ENCODE measurements at regions not wholly inside any gene's neighbourhood (a gene's known extent, or its start where the extent isn't known, plus 50 kb on each side); places are given as distances from the start of the nearest gene placed in this dataset.

DNA sequence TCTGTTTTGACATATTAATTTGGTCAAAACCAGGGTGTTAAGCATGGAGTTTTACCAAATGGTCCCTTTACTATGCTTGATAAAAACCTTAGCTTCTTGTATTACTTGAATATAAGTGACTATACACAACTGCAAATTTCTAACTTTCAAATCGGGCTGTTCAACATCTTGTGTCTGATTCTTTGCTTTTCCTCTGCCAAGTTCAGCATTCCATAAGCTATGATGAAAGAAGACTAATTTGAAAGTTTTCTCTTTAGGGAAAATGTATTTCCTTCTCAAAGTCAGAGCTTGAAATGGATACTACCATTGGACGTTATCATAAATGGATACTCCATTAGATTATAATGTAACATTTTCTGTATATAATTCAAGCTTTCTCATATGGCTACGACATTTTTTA, 792.9 kb downstream of the EFNA5 start:
- DNase-seq (ENCODE audit: low spot score): no peak

DNA sequence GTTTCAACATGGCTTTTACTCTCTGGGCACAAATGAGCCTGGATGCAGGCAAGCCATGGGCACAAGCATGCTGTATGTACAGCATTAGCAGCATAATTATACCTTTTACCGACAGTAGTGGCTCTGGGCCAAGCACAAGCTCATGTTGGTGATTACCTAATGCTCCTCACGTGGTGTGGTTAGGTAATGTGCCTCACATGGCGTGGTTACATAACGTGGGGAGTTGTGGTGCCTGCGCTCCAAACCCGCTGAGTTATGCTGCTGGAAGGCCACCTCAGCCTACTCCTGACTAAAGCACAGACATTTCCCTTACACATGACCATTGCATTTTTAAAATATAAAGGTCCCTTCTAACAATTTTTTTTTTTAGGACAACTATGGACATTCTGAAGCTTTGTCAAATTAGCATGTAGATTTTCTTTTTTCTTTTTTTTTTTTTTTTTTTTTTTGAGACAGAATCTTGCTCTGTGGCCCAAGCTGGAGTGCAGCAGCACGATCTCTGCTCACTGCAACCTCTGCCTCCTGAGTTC, 794.0 kb downstream of the EFNA5 start:
- DNase-seq (ENCODE audit: low spot score): no peak

DNA sequence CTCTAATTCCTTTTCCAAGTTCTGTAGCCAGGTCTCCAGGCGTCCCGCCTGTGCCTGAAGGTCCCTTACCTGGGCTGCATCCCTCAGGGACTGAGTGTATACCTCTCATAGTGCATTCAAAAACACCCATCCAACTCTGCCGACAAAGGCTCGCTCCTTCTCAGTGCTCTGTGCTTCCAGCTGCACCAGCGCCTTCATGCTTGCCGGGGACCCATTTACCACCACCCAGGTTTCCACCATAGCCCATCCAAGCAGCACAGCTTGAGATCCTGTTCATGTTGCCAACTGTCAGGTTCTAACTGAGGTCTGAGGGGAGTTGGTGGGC, 794.5 kb downstream of the EFNA5 start:
- DNase-seq (ENCODE audit: low spot score): no peak

DNA sequence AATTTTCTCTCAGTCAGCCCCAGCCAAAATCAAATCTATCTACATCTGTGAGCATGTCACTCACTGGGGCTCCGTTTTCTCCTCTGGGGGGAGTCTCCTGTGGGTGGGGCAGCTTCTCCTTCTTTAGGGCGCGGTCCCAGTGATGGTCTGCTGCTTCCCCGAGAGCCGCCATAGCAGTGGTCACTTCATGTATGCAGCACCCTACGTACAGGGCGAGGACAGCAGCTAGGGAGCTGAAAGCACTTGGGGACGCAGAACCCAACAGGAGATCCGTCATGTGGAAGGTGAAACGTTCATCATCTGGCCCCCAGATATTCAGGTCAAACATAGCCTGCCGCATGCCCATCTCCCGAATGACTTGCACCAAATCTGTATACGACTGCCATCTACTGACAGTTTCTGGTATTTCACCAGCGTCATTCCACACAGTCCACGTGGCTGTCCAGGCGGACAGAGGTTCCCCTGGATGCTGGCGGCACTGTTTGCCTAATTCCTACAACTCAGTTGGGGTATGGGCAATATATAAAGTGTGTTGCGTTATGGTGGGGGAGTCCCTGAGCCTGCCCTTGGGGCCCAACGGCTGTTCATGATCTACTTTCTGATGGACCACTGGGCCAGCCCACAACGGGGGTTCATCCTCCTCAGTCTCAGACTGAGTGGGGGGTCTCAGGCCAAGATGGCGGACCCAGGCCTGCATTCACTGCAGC, 795.0 kb downstream of the EFNA5 start:
- no peak for DNase-seq (ENCODE audit: low spot score)

DNA sequence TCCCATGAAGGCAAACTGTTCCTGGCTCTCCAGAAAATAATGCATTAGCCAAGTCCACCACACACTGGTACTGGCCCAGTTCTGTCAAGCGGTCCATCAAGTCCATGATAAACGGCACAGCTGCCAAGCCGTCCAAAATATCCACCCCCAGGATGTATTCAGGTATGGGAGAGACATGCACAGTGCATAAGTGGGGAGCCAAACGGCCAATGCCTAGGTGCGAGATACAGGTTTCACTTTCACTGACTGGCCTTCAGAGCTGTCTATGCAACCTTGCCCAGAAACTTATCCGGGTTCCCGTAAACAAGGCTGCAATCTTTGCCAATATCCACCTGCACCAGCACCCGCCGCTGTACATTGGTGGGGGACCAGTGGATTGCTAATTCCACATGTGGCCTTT, 795.8 kb downstream of the EFNA5 start:
- DNase-seq (ENCODE audit: low spot score): no peak

DNA sequence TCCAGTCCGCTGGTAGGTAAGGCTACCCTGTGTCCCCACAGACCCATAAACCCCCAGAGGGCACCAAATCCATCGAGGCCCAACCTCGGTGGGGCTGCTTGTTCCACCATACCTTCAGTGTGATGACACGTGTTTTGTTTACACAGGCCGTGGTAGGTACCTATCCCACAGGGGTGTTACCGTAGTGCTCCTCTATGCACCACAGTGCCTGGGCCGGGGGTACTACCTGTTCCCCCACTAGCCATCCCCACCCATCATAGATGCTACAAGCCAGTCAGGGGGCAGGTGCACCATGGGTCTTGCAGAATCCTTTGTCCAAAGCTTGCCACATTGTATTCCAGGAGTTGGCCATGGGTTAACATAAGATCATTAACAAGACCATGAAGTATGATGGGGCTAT, 796.2 kb downstream of the EFNA5 start:
- DNase-seq (ENCODE audit: low spot score): no peak

DNA sequence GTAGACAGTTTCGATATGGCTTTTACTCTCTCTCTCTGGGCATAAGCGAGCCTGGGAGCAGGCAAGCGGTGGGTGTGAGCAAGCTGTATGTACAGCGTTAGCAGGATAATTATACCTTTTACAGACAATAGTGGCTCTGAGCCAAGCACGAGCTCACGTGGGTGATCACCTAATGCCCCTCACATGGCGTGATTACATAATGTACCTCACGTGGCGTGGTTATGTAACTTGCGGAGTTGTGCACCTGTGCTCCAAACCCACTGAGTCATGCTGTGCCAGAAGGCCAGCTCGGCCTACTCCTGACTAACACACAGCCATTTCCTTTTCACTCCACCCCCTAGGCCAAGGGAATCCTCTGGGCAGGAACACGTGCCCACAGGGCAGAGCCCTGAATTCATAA, 797.2 kb downstream of the EFNA5 start:
- DNase-seq (ENCODE audit: low spot score): no peak

DNA sequence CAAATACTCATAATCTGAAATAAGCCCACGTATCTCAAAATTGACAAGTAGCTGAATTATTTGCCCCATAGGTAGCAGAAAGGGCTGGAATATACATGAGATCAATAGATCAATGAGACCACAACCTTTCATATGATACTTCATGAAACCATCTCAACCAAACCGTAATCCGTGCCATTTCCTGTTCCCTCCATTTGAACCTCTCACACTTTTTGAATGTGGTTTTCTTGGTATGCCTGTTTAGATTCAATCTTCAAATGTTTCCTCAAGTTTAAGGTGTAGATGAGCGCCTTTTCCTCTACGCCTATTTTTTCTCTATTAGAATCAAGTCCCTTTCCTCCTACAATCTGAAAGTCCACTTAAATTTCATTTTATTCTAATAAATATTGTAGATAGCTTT, 805.5 kb downstream of the EFNA5 start:
- no peak for DNase-seq (ENCODE audit: low spot score)

DNA sequence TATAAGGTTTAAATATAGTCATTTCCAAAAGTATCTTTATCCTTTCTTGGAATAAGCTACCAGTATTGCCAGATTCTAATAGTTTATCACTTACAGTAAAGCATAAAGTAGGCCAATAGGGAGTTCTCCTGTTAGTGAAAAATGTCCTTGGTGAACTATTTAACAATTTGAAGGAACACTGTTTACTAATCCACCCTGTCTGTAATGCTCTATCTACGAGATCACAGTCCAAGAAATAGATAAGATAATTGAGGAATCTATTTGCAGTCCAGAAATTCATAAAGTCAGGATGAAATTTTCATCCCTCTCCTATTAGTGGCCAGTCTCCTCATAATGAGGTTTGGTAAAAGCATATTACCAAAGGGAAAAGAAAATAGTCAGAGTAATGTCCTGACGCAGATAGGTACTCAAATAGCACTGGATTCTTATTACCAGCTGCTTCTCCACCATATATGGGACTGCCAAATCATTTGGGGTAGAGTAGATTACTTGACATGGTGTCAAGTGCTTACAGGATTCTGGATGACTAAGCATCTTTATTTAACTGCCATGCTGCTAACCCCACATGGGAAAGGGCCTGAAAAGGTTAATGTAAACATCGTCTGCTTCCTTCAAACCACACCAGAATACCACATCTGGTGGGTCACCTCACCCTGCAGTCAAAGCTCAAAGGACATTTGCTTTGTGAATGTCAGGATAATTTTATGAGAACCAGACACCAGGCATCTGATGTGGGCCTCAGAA, 808.1 kb downstream of the EFNA5 start:
- DNase-seq (ENCODE audit: low spot score): no peak

DNA sequence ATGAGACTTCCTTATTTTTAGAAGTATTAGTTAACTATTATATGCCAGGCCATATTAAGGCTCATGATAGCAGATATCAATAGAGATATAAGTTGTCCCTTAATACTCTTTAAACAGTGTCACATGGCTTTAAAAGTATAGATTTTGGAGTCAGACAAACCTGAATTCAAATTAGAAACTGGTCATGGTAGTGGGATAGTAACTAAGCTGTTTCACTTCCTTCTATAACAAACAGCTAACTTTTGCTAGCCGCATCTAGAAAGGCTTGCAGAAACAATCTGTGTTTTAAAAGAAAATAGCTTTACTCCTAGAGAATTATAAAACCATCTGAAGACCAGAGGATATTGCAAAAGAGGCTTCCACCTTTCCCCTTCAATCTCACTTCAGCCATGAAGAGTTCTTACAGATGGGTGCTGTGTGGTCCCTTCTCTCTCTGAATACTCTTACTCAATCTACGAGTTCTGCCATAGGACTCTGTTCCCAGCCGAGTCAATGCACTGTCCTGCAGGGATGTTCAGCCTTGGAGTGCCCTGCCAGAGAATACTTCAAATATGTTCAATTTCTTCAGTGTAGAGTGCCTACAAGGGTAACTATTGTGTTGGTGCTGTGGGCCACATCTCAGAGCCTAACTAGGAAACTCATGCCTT, 810.2 kb downstream of the EFNA5 start:
- DNase-seq (ENCODE audit: low spot score): no peak

DNA sequence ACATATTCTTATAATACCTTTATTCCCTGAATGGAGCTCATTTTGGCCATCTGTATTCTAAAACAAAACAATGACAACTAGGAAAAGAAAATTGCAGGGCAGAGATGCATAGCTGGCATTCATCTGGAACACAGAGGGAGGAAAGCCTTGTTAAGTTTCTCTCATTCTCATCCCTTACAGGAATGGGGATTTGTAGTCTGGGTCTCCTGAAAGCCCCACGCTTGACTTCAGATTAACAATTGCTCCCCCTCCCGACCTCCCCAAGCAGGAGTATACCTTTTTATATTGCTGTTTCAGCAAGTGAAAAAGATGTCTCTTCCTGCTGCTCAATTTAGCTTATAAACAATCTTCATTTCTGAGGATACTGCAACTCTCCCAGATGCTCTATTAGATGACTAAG, 812.1 kb downstream of the EFNA5 start:
- DNase-seq (ENCODE audit: low spot score): no peak

DNA sequence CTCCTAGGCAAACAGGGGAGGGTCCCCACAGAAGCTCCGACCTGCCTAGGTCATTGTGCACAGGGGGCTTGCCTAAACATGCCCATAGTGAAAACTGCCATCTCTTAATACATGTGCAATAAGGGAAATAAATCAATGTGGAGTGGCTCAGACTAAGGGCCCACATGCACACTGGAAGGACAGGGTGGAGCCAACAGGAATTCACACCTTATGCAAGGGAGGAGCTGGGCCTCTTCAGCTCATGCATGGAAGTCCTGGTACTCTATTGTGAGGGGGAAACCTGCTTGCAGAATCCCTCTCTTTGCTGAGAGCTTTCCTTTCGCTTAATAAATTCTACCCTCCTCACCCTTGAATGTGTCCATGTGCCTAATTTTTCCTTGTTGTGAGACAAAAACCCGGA, 815.8 kb downstream of the EFNA5 start:
- DNase-seq (ENCODE audit: low spot score): no peak

DNA sequence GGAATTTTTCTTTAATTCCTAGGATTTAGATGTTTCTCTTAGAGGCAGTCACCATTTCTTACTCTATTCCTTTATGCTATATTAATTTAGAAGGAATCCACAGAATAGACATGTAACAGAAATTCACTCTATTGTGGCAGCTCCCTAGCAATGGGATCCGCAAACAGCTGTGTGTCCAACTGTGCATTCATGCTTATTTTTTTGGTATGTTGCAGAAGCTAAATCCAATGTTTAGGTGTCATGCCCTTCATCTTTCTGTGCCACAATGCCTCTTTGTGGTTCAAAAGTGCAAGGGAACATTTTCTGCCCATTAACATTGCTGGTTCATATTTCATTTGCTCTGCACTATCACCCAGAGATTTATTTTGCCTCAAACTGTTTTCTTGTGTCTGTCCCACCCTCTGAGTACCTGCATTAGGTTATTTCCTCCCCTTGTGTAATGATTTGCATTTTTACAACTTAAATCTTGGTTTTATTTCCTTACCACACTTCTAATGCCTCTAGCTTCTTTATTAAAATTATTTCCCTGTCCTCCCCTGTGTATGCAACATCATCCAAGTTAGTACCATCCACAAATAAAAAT, 816.5 kb downstream of the EFNA5 start:
- DNase-seq (ENCODE audit: low spot score): no peak

DNA sequence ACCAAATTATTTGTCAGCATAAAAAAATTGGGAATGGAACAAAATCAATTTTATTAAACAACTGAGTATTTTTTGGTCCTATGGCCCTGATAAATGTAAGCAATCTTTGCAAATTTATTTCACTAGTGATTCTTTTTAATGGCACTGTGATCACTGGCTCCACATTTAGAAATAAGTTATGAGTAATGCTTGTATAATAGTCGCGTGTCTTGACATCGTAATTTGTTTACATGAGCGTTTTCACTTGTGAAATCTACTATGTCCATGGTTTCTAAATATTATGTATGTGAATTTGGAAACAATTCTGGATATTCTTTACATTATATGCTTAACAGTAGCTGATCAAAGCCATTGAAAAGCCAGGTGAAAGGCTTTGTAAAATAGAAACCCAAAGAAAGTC, 817.5 kb downstream of the EFNA5 start:
- no peak for DNase-seq (ENCODE audit: low spot score)

DNA sequence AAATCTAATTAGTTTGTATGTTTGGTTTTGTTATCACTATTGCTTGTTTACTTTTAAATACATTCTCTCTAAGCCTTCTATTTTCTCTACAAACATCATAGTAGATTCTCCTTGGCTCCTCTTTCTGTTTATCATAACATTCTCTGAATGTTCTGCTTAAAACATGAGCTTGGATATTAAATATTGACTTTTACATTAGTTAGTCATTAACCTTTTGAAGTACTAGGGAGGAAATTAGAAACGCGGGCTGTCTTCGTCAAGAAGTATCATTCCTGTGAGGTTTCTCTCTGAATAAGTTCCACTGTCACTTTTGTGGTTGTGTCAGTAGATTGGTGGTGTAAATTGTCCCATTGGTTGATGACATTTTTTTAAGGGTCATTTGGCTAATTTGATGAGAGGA, 821.5 kb downstream of the EFNA5 start:
- no peak for DNase-seq (ENCODE audit: low spot score)

DNA sequence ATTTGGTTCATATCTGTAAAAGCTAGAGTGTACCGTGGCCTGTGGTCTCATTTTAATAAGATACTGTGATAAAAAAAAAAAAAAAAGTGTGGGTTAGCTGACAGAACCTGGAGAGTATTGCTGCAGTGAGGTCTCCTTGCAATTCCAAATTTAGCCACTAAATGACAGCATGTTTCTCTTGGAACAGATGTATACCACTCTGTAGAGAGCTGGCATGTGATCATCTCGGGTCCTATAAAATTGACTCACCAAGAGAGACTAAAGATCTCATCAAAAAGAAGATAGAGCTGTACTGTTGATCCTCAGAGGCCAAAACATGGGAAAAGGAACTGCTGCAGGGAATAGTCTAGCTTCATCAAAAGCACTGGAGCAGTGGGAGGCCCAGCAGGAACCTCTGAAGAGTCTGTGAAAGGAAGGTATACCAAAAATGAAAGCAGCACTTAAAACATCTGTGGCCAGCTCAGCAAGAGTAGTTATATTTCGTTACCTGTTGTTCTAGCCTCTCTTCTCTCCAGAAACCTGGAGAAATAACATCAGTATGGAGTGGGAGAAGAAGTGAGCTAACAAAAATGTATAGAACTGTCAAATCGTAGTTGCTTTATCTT, 826.8 kb downstream of the EFNA5 start:
- DNase-seq (ENCODE audit: low spot score): no peak

DNA sequence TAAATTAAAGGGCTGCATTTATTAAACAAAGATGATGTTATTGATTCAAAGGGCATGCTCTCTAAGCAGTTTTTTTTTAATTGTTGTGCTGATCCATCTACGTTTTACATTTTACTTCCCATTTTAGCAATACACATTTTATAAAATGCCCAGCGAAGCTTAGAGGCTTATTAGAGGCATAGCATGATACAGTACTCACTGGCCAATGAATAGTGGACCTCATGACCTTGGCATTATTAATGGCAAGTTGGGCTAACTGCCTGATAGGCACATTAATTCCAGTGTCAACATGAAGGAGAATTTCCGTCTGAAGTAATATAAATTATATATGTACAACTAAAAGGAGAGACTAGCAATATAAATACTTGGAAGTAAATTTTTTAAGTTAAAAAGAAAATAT, 837.2 kb downstream of the EFNA5 start:
- DNase-seq (ENCODE audit: low spot score): no peak

DNA sequence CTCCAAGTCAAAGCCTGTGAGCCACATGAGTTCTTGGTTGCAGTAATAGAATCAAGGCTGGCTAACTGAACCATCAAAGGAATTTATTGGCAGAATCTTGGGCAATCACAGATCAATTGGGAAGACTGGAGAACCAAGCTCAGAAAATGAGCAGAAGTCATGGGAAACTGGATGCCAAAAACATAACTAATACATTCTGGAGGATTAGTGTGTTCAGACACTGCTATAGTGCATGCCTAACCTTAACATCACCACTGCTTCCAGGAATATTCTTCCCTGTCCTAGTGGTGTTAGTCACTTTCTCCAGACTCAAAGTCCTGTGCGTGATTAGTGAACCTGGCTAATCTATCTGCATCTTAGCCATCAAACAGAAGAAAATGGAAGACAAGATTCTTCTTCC, 843.7 kb downstream of the EFNA5 start:
- no peak for DNase-seq (ENCODE audit: low spot score)

DNA sequence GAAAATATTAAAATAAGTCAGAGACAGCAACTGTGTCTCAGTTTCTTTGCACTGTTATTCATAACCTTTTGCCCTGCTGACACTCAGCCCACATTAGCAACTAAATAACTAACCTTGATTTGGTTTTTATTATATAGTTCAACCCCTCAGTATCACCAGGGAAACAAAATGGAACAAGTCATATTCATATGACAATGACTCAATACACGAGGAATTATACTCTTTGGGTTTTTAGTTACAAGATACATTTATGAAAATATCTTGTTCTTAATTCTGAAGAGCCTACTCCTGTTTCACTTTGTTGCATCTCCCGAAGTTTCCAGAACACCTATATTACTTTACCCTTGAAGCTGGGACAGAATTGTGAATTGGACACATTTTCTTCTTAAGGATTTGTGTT, 845.4 kb downstream of the EFNA5 start:
- no peak for DNase-seq (ENCODE audit: low spot score)

DNA sequence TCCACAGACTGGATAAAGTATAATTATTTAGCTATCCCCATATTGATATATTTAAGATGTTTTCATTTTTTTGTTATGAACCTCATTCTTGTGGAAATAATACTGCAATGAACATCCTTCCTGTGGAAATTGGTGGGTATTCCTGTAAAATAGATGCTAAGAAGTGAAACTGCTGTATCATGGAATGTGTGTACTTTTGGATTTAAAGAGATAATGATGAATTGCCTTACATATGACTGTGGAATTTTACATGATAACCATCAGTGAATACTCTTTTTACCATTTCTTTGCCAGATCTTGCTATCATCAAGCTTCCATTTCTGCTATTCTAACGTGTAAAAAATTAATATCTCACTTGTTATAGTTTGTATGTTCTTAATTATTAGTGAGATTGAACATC, 847.9 kb downstream of the EFNA5 start:
- DNase-seq (ENCODE audit: low spot score): no peak

DNA sequence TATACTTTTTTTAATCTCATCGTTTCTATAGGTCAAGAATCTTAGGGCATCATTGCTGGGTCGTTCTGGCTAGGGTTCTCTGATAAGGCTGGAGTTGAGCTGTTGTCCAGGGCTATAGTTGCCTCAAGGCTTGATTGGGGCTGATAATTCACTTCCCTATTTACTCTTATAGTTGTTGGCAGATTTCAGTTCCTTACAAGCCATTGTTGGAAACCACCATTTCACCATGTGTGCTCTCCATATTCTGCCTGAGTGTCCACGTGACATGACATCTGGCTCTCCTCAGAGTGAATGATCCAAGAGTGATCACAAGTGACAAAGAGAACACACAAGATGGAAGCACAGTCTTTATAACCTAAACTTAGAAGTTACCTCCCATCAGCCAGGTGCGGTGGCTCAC, 852.2 kb downstream of the EFNA5 start:
- no peak for DNase-seq (ENCODE audit: low spot score)

DNA sequence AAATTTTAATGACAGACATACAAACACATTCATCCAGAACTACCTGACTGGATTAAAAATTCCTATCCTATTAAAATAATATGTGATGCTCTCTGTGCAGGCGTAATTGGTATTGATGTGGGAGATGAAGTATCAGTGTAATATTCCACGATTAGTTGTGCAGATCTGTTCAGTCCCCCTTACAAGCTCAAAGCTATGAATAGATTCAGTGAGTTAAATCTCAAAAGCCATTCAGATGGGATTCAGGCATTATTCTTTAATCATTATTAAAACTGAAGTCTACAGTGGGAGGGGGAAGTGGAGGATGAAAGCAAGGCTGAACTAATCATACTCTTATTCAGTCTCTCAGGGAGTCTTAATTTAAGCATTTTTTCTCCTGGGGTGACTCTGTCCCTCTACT, 855.8 kb downstream of the EFNA5 start:
- no peak for DNase-seq (ENCODE audit: low spot score)

DNA sequence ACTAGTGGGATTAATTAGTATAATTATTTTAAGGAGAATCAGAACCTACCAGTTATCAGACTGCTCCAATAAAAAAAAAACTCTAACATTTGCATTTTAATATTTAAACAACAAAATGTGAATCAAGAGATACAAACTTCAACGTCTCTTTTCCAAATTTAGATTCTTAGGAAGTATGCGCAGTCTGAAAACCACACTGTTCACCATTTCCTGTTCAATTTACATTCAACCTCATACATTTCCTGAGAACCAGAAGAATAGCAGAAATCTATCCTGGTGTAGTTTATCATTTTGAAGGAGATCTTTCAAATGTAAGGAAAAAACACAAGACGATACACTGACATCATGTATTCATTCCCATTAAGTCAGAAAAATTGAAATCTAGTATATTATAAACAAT, 869.2 kb downstream of the EFNA5 start:
- DNase-seq (ENCODE audit: low spot score): no peak
